GM23338 (cell line): ENCODE measurements at regions not wholly inside any gene's neighbourhood (a gene's known extent, or its start where the extent isn't known, plus 50 kb on each side); places are given as distances from the start of the nearest gene placed in this dataset.

ENCODE experiments used
- ATAC-seq: fragments of 200-7000 bp; cut with Tn5 transposase; 3 replicates; pipeline ENCODE4 v1.9.1; 2020
- DNase-seq: peaks from one replicate; pipeline ENCODE4 v3.0.0-alpha.2; 2015; ENCODE audit warnings: low spot score
- H2AFZ ChIP-seq: fragments of 200-600 bp; sonication (generic); 2 replicates; pipeline ENCODE4 v1.8.0; 2016; ENCODE audit warnings: antibody characterized with exemption, mild to moderate bottlenecking, moderate library complexity
- H3F3A ChIP-seq: fragments of 200-600 bp; sonication (generic); replicated peaks from 2 replicates; pipeline ENCODE4 v1.8.0; 2017; ENCODE audit warnings: antibody characterized with exemption, mixed run types, low read depth
- H3K27ac ChIP-seq: fragments of 200-600 bp; sonication (generic); 2 replicates; pipeline ENCODE4 v1.6.1; 2016; ENCODE audit warnings: low read depth
- H3K27me3 ChIP-seq: fragments of 200-600 bp; sonication (generic); 2 replicates; pipeline ENCODE4 v1.8.0; 2016; ENCODE audit warnings: mild to moderate bottlenecking, mixed run types, moderate library complexity; ENCODE audit not compliant: insufficient read depth
- H3K36me3 ChIP-seq: fragments of 200-600 bp; sonication (generic); 2 replicates; pipeline ENCODE4 v1.8.0; 2016; ENCODE audit warnings: mild to moderate bottlenecking; ENCODE audit not compliant: insufficient read depth
- H3K4me1 ChIP-seq: fragments of 200-600 bp; sonication (generic); 2 replicates; pipeline ENCODE4 v1.8.0; 2016; ENCODE audit warnings: mild to moderate bottlenecking, moderate library complexity; ENCODE audit not compliant: insufficient read depth
- H3K4me2 ChIP-seq: fragments of 200-600 bp; sonication (generic); 2 replicates; pipeline ENCODE4 v1.7.1; 2017; ENCODE audit warnings: mixed run types
- H3K4me3 ChIP-seq: fragments of 200-600 bp; sonication (generic); 2 replicates; pipeline ENCODE4 v1.6.1; 2016; ENCODE audit warnings: mixed run types
- H3K79me2 ChIP-seq: fragments of 200-600 bp; sonication (generic); replicated peaks from 2 replicates; pipeline ENCODE4 v1.8.0; 2017; ENCODE audit warnings: mild to moderate bottlenecking; ENCODE audit not compliant: insufficient read depth
- H3K9me2 ChIP-seq: fragments of 200-600 bp; sonication (generic); 2 replicates; pipeline ENCODE4 v1.8.0; 2017; ENCODE audit not compliant: insufficient read depth
- H4K20me1 ChIP-seq: fragments of 200-600 bp; sonication (generic); replicated peaks from 2 replicates; pipeline ENCODE4 v1.8.0; 2017; ENCODE audit warnings: mild to moderate bottlenecking; ENCODE audit not compliant: insufficient read depth
- H3K27ac Mint-ChIP-seq: 2 replicates; pipeline ENCODE4 v1.8.0; 2020; ENCODE audit warnings: inconsistent platforms, mild to moderate bottlenecking, moderate library complexity, mixed read lengths
- H3K27me3 Mint-ChIP-seq: 3 replicates; pipeline ENCODE4 v1.8.0; 2022; ENCODE audit warnings: low read depth, mild to moderate bottlenecking, moderate library complexity, mixed read lengths, inconsistent platforms; ENCODE audit not compliant: insufficient read depth, poor library complexity
- H3K36me3 Mint-ChIP-seq: 3 replicates; pipeline ENCODE4 v1.8.0; 2021; ENCODE audit warnings: low read depth, mild to moderate bottlenecking, inconsistent platforms, moderate library complexity, mixed read lengths
- H3K4me1 Mint-ChIP-seq: 3 replicates; pipeline ENCODE4 v1.8.0; 2020; ENCODE audit warnings: mild to moderate bottlenecking, inconsistent platforms, mixed read lengths
- H3K4me3 Mint-ChIP-seq: 3 replicates; pipeline ENCODE4 v1.8.0; 2021; ENCODE audit warnings: moderate library complexity, mild to moderate bottlenecking, inconsistent platforms, mixed read lengths
- H3K9me3 Mint-ChIP-seq: 3 replicates; pipeline ENCODE4 v1.8.0; 2020; ENCODE audit warnings: moderate library complexity, mild to moderate bottlenecking, inconsistent platforms, mixed read lengths
- CREB1 ChIP-seq: fragments of 250-450 bp; sonication (Bioruptor Pico); IDR thresholded peaks from 2 replicates; pipeline ENCODE4 v1.5.0; 2020; ENCODE audit warnings: low read depth, mild to moderate bottlenecking, moderate library complexity
- EZH2 ChIP-seq: fragments of 200-600 bp; sonication (generic); IDR thresholded peaks from one replicate; pipeline ENCODE4 v1.8.0; 2017; ENCODE audit warnings: antibody characterized with exemption, mild to moderate bottlenecking, low read depth; ENCODE audit not compliant: unreplicated experiment
- EZH2phosphoT487 ChIP-seq: fragments of 200-600 bp; sonication (generic); IDR thresholded peaks from one replicate; pipeline ENCODE4 v1.8.1; 2018; ENCODE audit warnings: antibody characterized with exemption; ENCODE audit not compliant: unreplicated experiment
- NANOG ChIP-seq: IDR thresholded peaks from 2 replicates; pipeline ENCODE4 v1.6.1; 2016; ENCODE audit warnings: antibody characterized with exemption, borderline replicate concordance
- POLR2AphosphoS5 ChIP-seq: IDR thresholded peaks from 2 replicates; pipeline ENCODE4 v1.6.1; 2016; ENCODE audit warnings: antibody characterized with exemption, low read depth
- REST ChIP-seq: IDR thresholded peaks from one replicate; pipeline ENCODE4 v1.6.1; 2018; ENCODE audit warnings: antibody characterized with exemption; ENCODE audit not compliant: unreplicated experiment
- ZNF114 ChIP-seq: fragments of 250-450 bp; sonication (Bioruptor Pico); IDR thresholded peaks from 2 replicates; pipeline ENCODE4 v1.5.0; 2020; ENCODE audit warnings: mild to moderate bottlenecking, moderate library complexity
- ZNF331 ChIP-seq: fragments of 250-450 bp; sonication (Bioruptor Pico); IDR thresholded peaks from 2 replicates; pipeline ENCODE4 v1.5.0; 2020; ENCODE audit warnings: low read depth, mild to moderate bottlenecking, moderate library complexity
- TF ChIP-seq, protein P1 (sequence below): IDR thresholded peaks from 2 replicates; pipeline ENCODE4 v1.6.1; 2016; ENCODE audit warnings: antibody characterized with exemption
- TF ChIP-seq, protein P2 (sequence below), 2 experiments: fragments of 200-600 bp in 1 of 2; sonication (generic) in 1 of 2; conservative IDR thresholded peaks; 2 replicates each; pipeline versions ENCODE4 v1.5.1 to v1.6.1; 2016 to 2017; ENCODE audit warnings: antibody characterized with exemption in 2 of 2, low read depth in 2 of 2, mild to moderate bottlenecking in 2 of 2, moderate library complexity in 1 of 2

DNA sequence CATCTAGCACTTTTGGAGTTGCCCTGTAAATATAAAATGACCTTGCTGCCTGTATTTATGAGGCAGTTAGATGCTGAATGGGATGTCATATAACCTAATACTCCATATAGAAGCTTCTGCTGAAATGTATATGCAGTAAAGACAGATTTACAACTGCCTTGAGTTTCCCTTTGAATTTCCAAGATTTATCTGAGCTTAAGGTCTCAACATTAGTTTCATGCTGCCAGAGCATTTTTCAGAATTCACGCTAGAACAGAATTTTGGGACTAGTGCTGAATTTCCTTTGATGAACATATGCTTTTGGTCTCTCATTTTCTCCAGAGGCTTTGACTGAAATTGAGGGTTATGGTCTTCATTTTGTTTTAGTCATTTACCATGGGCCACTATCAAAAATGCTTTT, 254.7 kb upstream of the FANCL start:
- no peak for DNase-seq
- Histone ChIP-seq H3F3A (no peaks in the 10 kb centered on the region), H3K27me3 (no peaks in the 10 kb centered on the region), H3K36me3 (no peaks in the 10 kb centered on the region), H3K4me1 (peaks cover 54% of the 10 kb centered on the region), H3K27ac (no peak overlapping the region), H3K4me3 (no peak overlapping the region), H3K4me2 (no peak overlapping the region), H3K9me2 (no peaks in the 10 kb centered on the region), H2AFZ (no peak overlapping the region), H3K79me2 (no peaks in the 10 kb centered on the region), H4K20me1 (no peaks in the 10 kb centered on the region)
- no peak for TF ChIP-seq ZNF331 (CRISPR knock-in tag)
- no peak for TF ChIP-seq ZNF114 (CRISPR knock-in tag)
- ATAC-seq: no peak
- no peaks in the 10 kb centered on the region for H3K27me3 Mint-ChIP-seq
- H3K36me3 Mint-ChIP-seq: peaks cover under 1% of the 10 kb centered on the region; the same call in 1 of the 3 replicates
- H3K4me1 Mint-ChIP-seq: peaks cover 52% of the 10 kb centered on the region
- H3K4me3 Mint-ChIP-seq: no peak overlapping the region
- no peaks in the 10 kb centered on the region for H3K9me3 Mint-ChIP-seq
- peak overlapping the region; percentile 80; the same call in 1 of the 2 replicates for H3K27ac Mint-ChIP-seq

GRCh38 chr2:58494071-58494501, 253.0 kb upstream of the FANCL start:
- Histone ChIP-seq H3F3A (no peaks in the 10 kb centered on the region), H3K36me3 (no peaks in the 10 kb centered on the region), H3K27ac (0 out of 2 replicates have a peak overlapping the region, but pooled peaks have one; percentile 11), H4K20me1 (no peaks in the 10 kb centered on the region), H2AFZ (no peak overlapping the region), H3K9me2 (peaks cover 5% of the 10 kb centered on the region; the same call in 1 of the 2 replicates), H3K27me3 (no peaks in the 10 kb centered on the region), H3K4me1 (peaks cover 40% of the 10 kb centered on the region), H3K4me2 (peak overlapping the region; percentile 49; the same call in 1 of the 2 replicates), H3K4me3 (no peak overlapping the region), H3K79me2 (no peaks in the 10 kb centered on the region)
- ATAC-seq (no peak), DNase-seq (no peak)
- Mint-ChIP-seq H3K4me3 (no peak overlapping the region), H3K36me3 (peaks cover 5% of the 10 kb centered on the region; the same call in 1 of the 3 replicates), H3K27me3 (no peaks in the 10 kb centered on the region), H3K9me3 (peaks cover 4% of the 10 kb centered on the region; the same call in 1 of the 3 replicates), H3K4me1 (peaks cover 43% of the 10 kb centered on the region), H3K27ac (peak overlapping the region; percentile 77)
- TF ChIP-seq EZH2 (no peak), ZNF331 (CRISPR knock-in tag) (no peak), ZNF114 (CRISPR knock-in tag) (no peak), POLR2AphosphoS5 (no peak), EZH2phosphoT487 (no peak), CREB1 (no peak), NANOG (no peak), REST (no peak)
- TF ChIP-seq, protein P1, sequence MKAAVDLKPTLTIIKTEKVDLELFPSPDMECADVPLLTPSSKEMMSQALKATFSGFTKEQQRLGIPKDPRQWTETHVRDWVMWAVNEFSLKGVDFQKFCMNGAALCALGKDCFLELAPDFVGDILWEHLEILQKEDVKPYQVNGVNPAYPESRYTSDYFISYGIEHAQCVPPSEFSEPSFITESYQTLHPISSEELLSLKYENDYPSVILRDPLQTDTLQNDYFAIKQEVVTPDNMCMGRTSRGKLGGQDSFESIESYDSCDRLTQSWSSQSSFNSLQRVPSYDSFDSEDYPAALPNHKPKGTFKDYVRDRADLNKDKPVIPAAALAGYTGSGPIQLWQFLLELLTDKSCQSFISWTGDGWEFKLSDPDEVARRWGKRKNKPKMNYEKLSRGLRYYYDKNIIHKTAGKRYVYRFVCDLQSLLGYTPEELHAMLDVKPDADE: no peak
- TF ChIP-seq, protein P2, sequence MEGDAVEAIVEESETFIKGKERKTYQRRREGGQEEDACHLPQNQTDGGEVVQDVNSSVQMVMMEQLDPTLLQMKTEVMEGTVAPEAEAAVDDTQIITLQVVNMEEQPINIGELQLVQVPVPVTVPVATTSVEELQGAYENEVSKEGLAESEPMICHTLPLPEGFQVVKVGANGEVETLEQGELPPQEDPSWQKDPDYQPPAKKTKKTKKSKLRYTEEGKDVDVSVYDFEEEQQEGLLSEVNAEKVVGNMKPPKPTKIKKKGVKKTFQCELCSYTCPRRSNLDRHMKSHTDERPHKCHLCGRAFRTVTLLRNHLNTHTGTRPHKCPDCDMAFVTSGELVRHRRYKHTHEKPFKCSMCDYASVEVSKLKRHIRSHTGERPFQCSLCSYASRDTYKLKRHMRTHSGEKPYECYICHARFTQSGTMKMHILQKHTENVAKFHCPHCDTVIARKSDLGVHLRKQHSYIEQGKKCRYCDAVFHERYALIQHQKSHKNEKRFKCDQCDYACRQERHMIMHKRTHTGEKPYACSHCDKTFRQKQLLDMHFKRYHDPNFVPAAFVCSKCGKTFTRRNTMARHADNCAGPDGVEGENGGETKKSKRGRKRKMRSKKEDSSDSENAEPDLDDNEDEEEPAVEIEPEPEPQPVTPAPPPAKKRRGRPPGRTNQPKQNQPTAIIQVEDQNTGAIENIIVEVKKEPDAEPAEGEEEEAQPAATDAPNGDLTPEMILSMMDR (conservative IDR thresholded peaks at IDR 0.05; ENCODE audit: low read depth in 2 of 2): no peak
